Cerebellar nuclear complex (tissue), 1 donor: ENCODE measurements at regions not wholly inside any gene's neighbourhood (a gene's known extent, or its start where the extent isn't known, plus 50 kb on each side); places are given as distances from the start of the nearest gene placed in this dataset.

Experiments used
- DNase-seq, 2 experiments: peaks; one replicate each; lab custom pipeline; 2025; lab: John Stamatoyannopoulos, UW

DNA sequence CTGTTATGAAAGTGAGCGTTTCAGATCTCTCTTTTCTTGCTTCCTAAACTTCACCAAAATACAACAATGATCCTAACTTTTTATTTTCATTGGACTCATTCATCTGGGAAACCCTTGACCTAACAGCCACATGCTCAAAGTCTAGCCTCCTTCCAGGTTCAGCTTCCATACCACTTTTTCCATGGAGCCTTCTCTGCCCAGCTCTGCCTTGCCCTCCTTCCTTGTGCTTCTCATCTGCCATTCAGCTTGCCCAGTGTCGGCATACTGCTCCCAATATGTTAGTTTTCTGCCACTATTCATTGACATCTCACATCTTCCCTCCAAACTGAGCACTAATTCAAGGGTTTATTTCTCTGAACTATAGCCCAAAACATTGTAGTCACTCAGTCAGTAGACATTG, 214.7 kb downstream of the RAD51AP2 start:
- DNase-seq = no peak

DNA sequence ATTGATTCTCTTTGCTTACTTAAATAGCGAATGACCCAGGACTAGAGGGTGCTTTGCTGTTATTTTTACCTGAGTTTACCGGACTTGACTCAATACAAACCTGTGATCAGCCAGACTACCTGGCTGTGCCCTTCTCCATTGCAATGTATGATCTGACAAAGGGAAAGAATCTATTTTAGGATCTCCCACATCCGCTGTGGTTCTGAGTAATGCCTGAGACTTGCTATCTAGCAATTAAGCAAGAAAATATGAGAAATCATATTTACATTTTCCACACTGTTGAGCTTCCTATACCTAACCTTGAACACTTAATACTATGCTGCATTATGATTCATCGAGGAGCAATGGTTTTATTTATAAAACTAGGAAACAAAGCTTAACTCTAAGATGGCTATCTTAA, 215.2 kb downstream of the RAD51AP2 start:
- no peak for DNase-seq

DNA sequence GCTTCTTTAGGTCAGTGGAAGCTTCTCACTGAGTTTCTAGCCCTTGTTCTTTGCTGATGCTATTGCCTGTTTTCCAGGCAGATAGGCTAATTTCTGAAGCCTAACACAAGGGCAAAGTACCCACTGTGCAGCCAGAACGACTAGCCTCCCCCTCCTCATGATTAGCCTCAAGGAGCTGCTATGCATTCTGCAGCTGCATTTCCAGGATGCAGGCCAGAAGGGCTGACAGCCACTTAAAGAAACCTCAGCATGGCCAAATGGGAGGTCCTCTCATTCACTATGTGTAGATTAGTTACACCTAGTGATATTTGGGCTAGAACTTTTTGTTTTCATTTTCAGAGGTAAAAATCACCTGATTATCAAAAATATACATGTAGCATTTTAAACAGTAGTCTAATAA, 216.0 kb downstream of the RAD51AP2 start:
- no peak for DNase-seq

DNA sequence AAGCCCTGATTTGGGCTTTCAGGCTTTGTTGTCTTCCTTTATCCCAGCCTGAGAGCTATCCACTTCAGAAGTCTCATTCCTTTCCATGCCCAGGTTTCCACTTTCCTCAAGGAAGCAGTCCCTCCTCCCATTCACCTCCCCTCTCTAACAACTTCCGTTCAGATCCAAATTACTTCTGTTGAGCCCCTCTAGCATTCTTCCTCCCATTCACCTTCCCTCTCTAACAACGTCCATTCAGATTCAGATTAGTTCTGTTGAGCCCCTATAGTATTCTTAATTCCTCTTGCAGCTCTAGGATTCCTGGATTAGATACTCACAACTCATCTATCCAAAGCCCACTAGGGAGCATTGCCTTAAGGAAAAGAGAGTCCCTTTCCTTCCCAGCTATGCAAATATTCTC, 216.8 kb downstream of the RAD51AP2 start:
- no peak for DNase-seq

DNA sequence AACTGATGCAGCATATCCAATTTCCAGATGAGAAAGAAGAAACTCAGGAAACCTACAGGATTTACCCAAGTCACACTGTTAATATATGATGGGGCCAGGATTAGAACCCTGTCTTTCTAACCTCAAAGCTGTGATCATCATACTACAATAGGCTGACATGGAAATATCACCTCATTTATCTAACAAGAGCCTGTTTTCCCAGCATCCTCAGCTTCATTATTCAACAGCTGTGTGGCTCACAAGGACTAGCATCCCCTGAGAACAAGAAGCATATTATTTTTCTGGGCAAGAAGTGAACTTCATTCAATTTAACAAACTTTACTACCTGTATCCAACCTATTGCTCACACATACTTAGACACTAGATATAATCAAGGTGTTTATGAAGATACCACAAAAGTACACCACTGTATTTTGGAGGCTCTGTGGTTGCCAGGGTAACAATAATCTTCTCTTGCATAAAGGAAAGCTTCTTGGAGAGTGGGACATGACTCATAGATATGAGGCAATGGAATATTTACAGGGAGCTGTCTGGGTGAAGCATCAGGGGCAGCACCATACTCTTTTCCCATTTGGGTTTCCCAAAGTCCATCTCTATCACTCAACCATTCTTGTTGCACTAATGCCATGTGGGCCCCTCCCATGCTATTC, 218.2 kb downstream of the RAD51AP2 start:
- DNase-seq = no peak

DNA sequence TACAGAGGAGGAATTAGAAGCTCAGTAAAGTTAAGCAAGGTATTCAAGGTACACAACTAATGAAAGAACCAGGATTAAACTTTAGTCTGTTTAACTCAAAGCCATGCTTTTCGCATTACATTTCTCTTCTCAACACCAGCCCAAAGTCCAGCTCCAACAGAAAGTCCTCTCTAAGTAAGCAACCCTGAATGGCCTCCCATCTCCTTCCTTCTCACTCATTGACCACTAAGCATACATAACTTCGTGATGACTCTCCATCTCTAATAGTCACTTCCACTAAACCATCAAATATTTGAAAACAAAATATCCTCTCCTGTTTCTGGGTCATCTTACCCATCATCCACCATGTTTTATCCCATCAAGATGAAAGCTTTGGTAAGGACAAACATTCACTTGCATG, 219.8 kb downstream of the RAD51AP2 start:
- DNase-seq = no peak

DNA sequence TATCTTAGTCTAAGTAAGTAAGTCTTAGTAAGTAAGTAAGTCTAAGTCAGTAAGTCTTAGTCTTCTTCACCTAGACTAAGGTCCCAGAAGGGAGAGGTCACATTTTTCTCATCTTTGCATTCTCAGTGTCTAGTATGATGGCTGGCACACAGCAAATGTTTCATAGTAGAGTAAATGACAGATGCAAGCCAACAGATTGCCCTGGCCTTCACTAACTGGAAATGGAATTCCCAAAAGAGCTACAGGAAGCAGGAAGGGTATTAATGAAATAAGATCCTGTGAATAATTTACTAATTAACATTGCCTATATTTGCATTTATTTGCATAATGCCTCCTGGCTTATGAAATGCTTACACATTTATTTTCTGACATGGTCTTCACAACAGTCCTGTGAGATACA, 221.6 kb downstream of the RAD51AP2 start:
- no peak for DNase-seq

DNA sequence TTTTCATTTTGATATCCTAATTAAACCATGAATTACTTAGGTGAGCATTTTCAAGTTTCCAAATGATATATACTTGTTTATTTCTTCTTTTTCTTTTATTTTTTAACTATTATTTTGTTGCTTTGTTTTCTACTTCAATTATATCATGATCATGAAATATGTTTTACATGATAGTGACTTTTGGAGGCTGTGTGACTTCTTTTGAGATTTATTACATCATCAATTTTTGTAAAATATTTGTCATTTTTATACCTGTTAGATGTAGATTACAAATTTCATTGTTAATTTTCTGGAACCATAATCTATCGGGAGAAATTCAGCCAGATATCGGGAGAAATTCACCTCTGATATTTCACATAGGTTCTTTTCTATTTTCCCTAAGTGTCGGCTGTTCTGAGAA, 228.6 kb downstream of the RAD51AP2 start:
- DNase-seq = no peak

DNA sequence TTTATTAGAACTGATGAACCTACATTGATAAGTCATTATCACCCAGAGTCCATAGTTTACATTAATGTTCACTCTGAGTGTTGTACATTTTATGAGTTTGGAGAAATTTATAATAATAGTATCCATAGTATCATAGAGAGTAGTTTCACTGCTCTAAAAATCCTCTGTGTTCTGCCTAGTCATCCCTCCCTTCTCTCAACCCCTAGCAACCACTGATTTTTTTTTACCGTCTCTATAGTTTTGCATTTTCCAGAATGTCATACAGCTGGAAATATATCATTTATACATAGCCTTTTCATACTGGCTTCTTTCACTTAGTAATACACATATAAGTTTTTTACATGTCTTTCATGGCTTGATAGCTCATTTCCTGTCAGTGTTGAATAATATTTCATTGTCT, 231.1 kb downstream of the RAD51AP2 start:
- DNase-seq = no peak

DNA sequence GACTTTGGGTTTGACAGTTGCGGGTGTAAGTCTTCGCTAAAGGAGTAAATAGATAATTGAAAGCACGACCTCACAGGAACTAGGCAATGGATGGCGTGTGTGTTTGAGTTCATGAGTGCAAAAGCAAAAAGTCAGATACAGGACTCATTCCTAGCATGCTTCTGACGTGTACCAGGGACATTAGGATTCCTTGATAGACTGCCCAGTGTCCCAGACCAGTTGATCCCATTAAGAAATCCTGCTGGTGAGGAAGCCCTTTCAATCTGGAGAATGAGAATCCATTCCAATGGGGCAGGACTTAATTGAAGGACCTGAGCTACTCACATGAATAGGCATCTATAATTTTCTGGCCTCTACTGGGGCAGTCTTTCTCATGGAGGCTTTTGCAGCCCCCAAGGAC, 235.4 kb downstream of the RAD51AP2 start:
- no peak for DNase-seq

DNA sequence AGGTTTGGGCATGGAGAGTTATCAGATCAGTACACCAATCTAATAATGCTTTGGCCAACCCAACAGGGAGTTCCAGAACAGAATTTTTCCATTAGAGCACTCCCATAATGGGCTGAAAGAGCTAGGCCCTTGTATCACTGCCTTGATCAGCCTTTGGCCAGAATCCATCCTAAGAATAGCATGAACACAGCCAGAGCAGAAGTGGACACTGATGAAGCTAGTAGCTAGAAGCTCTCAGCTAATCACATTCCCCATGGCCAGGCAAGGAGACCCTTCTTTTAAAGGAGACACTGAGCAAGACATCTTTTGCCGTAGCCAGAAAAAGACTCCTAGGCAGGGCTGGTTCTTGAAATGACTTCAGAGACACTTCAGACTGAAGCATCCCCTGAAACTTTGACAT, 236.0 kb downstream of the RAD51AP2 start:
- no peak for DNase-seq

DNA sequence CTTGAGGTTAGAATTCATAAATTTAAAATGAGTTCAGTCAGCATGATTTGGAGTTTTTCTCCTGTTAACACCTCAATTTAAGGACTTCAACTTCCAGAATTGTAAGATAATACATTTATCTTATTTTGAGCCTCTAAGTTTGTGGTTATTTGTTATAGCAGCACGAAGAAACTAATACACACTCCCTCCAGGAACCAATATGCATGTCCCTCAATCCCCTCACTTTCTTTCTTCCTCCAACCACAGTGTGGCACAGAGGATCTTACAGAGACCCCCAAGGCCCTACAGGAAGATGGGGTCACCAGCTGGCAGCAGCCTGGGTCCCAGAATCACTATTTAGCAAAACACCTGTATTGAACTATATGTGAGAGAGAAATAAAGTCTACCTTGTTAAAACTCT, 242.0 kb downstream of the RAD51AP2 start:
- DNase-seq = no peak

DNA sequence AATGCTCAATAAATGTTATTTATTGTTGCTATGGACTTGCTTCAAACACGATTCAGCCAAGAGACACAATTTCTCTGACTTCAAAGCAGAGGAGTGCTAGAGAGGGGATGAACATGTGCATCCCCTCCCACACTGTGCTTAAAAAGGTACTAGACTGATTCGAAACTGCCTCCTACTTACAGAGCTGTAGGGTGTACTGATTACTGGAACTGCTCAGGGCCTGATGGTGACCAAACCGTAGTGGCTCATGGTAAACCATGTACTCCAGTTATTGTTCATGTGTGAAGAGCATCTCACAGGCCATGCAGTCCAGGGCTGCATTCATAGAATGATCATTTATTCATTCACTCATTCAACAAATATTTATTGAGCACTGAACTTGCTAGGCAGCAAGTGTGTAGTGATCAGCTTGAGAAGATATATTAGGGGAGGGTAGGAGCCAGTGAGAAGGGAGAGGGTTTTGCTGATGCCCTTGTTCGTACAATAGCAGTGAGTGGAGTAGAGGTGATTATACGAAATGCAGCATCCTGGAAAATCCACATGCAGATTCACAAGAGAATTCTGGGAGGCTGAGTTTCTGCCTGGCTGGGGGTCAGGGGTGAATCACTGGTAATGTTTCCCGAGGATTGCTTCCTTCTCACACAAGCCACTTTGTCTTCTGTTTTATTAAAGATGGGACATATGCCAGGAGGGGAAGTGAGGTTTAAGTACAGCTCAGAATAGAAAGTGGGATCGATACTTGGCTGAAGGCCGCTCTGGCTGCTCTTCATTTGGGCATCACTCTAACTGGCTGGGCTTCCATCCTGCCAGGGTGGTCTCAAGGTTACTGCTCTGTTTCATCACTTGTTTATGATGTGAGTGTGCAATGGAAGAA, 245.4 kb downstream of the RAD51AP2 start:
- no peak for DNase-seq

DNA sequence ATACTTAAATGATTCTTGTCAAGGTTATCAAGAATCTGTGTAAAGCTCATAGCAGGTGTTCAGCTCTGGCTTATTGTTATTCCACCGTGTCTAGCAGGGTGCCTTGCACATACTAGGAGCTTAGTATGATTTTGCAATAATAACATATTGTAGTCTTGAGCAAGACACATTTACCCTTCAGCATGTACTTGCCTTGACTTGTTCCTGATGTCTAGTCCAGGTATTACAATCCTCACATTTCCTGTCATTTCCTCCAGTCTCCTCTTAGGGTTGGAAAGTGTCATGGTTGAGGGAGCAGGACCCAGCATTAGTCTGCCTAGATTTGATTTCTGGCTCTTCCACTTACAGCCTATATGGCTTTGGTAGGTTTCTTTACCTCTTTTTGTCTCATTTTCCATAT, 246.1 kb downstream of the RAD51AP2 start:
- DNase-seq = no peak

DNA sequence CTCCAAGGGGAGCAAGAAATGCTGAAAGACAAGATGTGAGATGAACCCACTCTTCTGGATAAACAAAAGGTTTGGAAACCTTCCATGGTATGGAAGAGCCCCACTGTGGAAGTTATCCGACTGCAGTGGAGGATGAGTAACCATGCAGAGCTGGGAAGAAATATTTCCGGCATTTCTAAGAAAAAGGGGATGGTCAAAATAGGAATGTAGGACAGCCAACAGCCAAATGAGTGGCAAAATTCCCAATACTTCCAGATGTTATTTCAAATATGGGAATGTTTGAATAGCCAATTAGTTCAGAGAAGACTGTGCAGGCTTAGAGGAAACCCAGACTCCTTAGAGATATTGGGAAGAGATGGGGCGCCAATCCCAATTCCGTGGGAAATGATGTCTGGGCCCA, 246.8 kb downstream of the RAD51AP2 start:
- DNase-seq = no peak

DNA sequence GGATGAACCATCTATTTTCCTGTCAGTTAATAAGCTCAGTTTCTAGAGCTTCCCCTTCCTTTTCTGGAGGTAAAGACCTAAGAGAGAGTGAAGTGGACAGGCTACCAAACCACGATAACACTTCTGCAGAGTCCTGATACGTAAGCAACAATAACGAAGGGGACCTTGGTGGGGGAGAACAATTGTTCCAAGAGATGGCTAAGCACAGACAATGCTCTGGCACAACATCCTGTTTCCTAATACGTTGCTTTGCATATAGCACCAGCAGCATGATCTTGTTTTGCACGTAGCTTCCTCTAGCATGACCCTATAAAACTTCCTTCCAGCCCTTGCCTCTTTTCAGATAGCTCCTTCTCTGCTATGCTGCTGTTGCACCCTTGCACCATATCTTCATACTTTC, 247.3 kb downstream of the RAD51AP2 start:
- no peak for DNase-seq

DNA sequence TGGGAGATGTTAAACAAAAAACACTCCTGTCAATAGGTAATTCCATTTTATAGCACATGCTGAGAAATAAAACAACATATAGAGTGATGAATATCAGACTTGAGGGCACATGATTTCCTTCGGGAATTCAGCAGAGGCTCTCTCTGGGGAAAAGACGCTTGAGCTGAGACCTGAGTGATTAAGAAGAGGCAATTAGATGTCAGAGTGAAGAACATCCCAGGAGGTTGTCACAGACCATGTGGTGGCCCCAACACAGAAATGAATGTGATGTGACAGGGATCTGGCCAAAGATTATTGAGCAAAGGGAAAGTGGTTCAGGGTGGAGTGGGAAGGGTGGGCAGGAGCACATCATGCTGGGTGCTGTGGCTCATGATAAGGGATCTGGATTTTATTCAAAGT, 254.7 kb downstream of the RAD51AP2 start:
- no peak for DNase-seq

DNA sequence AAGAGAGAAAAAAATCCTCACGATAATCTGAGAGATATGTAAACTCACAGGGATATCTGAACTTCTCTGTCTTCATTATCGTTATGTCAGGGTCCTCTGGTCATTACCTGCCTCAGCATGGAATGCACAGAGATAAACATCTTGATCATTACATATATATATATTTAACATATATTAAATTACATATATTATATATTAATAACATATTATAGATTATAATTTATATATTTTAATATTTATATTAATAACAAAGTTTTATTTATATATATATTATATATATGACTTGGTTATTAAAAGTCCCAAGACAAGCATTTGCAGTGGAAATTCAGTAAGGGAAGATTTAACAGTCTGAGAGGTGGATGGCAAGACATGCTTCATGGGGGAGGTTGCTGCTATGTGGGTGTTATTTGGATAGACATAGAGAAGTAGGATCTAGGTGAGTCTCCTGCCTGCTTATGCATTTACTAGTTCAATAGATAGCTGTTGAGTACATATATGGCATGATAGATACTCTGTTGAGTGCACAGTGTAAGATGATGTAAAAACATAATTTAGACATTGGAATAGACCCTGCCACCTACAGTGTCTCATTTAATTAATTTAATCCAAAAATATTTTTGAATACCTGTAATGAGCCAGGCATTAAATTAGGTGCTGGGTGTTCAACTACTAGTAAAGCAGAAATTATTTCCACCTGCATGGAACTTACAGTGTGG, 255.2 kb downstream of the RAD51AP2 start:
- no peak for DNase-seq

DNA sequence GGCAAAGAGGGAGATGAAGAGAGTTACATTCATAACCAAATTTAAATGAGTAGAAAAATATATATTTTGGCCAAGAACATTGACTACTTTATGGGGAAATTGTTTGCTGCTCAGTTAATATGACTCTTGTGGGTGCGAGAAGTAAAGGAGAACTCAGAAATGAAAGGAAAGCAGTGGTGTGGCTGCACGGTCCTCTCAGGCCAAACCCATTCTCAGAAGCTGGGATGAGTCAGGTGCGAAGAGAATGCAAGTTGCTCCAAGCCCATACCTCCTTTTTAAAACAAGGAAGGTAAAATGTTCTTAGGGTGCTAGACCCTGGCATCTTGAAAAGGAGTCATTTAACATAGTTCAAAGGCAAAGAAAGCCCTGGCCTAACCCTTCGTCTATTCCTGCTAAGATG, 258.6 kb downstream of the RAD51AP2 start:
- no peak for DNase-seq

DNA sequence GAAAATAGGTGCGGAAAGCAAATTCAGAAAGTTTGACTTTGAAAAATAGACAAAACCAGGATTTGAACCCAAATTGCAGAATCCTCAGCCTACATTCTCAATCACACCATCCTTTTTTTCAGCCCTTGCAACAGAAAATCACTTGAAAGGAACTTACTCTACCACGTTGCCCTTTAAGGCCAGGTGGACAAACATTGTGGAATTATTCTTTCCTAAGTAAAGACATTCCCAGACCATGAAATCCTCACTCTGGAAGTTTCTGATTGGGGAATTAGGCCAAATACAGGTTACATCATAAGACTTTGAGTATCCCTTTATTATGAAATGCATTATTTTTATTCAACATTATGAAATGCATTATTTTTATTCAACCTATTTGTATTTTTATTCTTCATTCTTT, 259.4 kb downstream of the RAD51AP2 start:
- no peak for DNase-seq

DNA sequence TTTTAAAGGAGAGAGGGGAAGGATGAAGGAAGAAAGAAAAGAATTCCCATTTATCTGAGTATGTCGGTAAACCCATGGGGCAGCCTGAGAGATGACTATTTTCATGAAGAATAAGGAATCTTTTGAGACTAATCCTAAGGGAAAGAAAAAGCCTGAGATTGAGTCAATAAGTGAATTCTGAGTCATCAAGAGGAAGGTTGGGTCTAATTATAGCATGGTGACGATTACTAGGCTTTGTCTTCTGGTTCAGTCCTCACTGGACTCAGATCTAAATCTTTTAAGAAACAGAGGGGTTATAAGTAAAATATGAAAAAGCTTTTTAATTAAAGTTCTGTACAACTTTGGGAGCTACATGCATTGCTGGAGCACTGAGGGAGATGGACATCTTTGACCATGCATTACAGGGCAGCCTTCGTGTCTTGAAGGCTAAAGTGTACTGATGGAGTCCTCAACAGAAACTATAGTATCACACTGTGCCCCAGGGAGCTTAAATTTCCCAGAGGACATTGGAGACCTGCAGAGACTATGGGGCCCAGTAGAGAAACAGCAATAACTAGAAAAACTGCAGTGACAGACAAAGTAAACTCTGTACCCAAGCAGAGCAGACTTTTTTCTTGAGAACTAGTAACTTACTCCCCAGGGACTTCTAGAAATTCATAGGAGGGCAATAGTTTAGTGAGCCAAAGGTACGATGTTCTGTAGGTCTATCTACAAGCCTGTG, 260.9 kb downstream of the RAD51AP2 start:
- no peak for DNase-seq

DNA sequence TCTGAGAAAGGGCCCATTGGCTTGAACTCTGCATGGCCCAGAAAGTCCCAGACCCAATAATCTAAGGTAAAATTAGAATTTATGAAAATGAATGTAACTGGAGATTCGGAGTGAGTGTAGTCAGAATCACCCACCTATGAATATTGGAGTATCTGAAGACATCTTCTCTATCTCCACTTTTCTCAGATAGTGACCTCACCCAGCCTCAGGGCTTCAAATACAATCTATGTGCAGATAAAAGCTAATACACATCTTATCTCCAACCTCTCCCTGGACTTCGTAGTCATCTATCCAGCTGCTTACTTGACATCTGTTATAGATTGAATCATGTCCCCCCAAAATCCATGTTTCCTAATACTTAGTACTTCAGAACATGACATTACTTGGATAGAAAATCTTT, 263.2 kb downstream of the RAD51AP2 start:
- DNase-seq = no peak
